ENCODE measurements at regions not wholly inside any gene's neighbourhood (a gene's known extent, or its start where the extent isn't known, plus 50 kb on each side); places are given as distances from the start of the nearest gene placed in this dataset.

- no peak overlapping the region for H3K27ac Mint-ChIP-seq
- no peaks in the 10 kb centered on the region for H3K9me3 Mint-ChIP-seq
- H3K4me3 Mint-ChIP-seq, result no peak overlapping the region
- H3K4me1 Mint-ChIP-seq, result no peaks in the 10 kb centered on the region
- H3K27me3 Mint-ChIP-seq, result no peaks in the 10 kb centered on the region
- H3K36me3 Mint-ChIP-seq (ENCODE audit: low read depth), result no peaks in the 10 kb centered on the region
- ChIA-PET CTCF (no interaction called here), POLR2A (no interaction called here)
- ATAC-seq (ENCODE audit: low read depth), result no peak
- DNase-seq, result no peak
- intact Hi-C loops (cut with micrococcal nuclease), result no loop called here
- no peak for TF ChIP-seq CTCF (IDR thresholded peaks at IDR 0.05)
Measured at GRCh38 chr2:120829633-120830025, 94.0 kb downstream of the GLI2 start.

GRCh38 chr2:120830096-120830830 is 94.6 kb downstream of the GLI2 start:
- no peaks in the 10 kb centered on the region for H3K27me3 Mint-ChIP-seq
- CTCF ChIA-PET, result no interaction called here
- DNase-seq (no peak), ATAC-seq (ENCODE audit: low read depth) (no peak)
- H3K36me3 Mint-ChIP-seq (ENCODE audit: low read depth), result no peaks in the 10 kb centered on the region
- H3K27ac Mint-ChIP-seq, result no peak overlapping the region
- POLR2A ChIA-PET, result no interaction called here
- intact Hi-C loops (cut with micrococcal nuclease), result no loop called here
- no peak overlapping the region for H3K4me3 Mint-ChIP-seq
- no peaks in the 10 kb centered on the region for H3K4me1 Mint-ChIP-seq
- no peaks in the 10 kb centered on the region for H3K9me3 Mint-ChIP-seq
- TF ChIP-seq CTCF (IDR thresholded peaks at IDR 0.05), result no peak

- CTCF ChIA-PET, result no interaction called here
- DNase-seq, result no peak
- H3K4me3 Mint-ChIP-seq, result no peak overlapping the region
Measured at GRCh38 chr2:120831086-120831485, 95.4 kb downstream of the GLI2 start.

GRCh38 chr2:120831891-120832290 is 96.2 kb downstream of the GLI2 start:
- H3K4me1 Mint-ChIP-seq, result no peaks in the 10 kb centered on the region
- no peak overlapping the region for H3K4me3 Mint-ChIP-seq

More at GRCh38 chr2:120831086-120831485, 95.4 kb downstream of the GLI2 start:
- no peak for ATAC-seq (ENCODE audit: low read depth)
- intact Hi-C loops (cut with micrococcal nuclease), result no loop called here
- Mint-ChIP-seq H3K4me1 (no peaks in the 10 kb centered on the region), H3K36me3 (ENCODE audit: low read depth) (no peaks in the 10 kb centered on the region), H3K9me3 (no peaks in the 10 kb centered on the region), H3K27ac (no peak overlapping the region), H3K27me3 (no peaks in the 10 kb centered on the region)
- no peak for TF ChIP-seq CTCF (IDR thresholded peaks at IDR 0.05)
- POLR2A ChIA-PET, result no interaction called here

More at GRCh38 chr2:120831891-120832290, 96.2 kb downstream of the GLI2 start:
- no peak for TF ChIP-seq CTCF (IDR thresholded peaks at IDR 0.05)
- CTCF ChIA-PET, result no interaction called here
- intact Hi-C loops (cut with micrococcal nuclease), result no loop called here
- H3K27ac Mint-ChIP-seq, result no peak overlapping the region
- no peak for DNase-seq
- H3K36me3 Mint-ChIP-seq (ENCODE audit: low read depth), result no peaks in the 10 kb centered on the region
- no peaks in the 10 kb centered on the region for H3K9me3 Mint-ChIP-seq
- H3K27me3 Mint-ChIP-seq, result no peaks in the 10 kb centered on the region
- no peak for ATAC-seq (ENCODE audit: low read depth)
- POLR2A ChIA-PET, result no interaction called here
